Activated CD8-positive, alpha-beta memory T cell treated with anti-CD3 and anti-CD28 coated beads, Interleukin-2, amount 50 U/mL, for 24 hours (primary cell): ENCODE measurements at regions not wholly inside any gene's neighbourhood (a gene's known extent, or its start where the extent isn't known, plus 50 kb on each side); places are given as distances from the start of the nearest gene placed in this dataset.
A peak's percentile ranks its signal among the peaks of the same experiment; 100 is the strongest.
"Not testable (repeated sequence)": the region's sequence is repeated elsewhere in the genome, so short reads cannot be mapped to it uniquely, and the experiment has no call there.

Experiments
- DNase-seq: peaks from one replicate; pipeline ENCODE4 v3.0.0-alpha.2; 2020; ENCODE audit errors: extremely low read depth

DNA sequence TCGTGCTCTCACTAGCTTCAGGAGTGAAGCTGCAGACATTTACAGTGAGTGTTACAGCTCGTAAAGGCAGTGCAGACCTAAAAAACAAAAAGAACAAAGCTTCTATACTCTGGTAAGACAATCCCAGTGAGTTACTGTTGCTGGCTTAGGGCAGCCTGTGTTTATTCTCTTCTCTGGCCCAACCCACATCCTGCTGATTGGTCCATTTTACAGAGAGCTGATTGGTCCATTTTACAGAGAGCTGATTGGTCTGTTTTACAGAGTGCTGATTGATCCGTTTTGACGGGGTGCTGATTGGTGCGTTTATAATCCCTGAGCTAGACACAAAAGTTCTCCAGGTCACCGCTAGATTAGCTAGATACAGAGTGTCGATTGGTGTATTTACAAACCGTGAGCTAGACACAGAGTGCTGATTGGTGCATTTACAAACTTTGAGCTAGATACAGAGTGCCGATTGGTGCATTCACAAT is 158.0 kb downstream of the KLRB1 start:
- not testable (repeated sequence) for DNase-seq

GRCh38 chr12:9449181-9449580 is 158.5 kb downstream of the KLRB1 start:
- no peak for DNase-seq

DNA sequence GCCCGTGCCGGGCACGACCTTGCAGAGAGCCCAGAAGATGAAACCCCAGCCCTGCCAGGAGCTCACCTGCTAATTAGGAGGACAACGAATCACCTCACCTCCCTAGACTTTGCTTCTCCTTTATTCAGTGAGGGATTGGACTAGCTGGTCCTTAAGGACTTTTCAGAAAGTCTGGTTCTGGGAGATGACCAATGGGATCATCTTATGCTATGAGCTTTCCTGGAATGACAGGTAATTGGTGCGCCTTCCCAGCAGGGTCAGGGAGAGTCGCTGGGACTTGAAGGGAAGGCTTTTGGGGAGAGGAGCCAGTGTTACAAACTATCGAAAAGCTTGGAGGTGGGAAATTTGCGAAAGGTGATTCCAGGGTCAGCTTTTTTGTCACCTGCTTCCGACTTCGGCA is 159.1 kb downstream of the KLRB1 start:
- not testable (repeated sequence) for DNase-seq

GRCh38 chr12:9447791-9448614 is 159.7 kb downstream of the KLRB1 start:
- DNase-seq, result peak; percentile 79

- DNase-seq, result not testable (repeated sequence)
Observed at GRCh38 chr12:9446883-9447761, 160.6 kb downstream of the KLRB1 start.

DNA sequence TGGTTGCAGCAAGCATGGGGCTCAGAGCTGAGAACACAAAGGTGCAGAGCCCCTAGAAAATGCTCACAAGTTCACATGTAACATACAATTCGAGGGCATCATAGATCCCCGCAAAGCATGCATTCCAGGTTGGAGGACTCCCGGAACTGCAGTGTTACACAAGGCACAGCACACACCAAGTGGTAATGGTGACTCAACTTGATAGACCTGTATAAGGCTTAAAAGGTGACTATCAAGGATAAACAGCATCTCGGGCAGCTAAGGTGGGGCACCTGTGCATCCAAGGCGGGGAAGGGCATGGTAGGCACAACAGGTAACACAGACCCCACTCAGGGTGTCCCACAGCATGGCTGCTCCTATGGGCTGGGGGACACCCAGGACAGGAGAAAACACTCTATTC is 167.3 kb downstream of the KLRB1 start:
- DNase-seq, result not testable (repeated sequence)

- DNase-seq, result not testable (repeated sequence)
Observed at GRCh38 chr12:9435682-9436081, 172.0 kb downstream of the KLRB1 start.

DNA sequence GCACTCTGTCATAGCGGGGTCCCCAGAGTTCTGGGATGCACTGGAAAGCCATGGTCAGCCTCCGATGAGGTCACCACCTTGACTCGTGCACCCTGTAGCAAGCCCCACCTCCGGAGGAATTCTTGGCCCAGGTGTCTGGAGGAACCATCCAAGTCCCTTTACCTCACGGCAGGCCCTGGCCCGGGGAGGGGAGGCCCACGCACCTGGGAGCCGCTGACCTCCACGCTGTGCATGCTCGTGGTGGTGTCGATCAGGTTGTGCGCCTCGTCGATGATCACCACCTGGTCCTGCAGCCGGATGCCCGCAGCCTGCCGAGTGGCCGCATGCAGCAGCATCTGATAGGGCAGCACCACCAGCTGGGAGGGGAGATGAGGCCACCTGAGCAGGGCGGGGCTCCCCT is 177.3 kb downstream of the KLRB1 start:
- DNase-seq, result not testable (repeated sequence)

DNA sequence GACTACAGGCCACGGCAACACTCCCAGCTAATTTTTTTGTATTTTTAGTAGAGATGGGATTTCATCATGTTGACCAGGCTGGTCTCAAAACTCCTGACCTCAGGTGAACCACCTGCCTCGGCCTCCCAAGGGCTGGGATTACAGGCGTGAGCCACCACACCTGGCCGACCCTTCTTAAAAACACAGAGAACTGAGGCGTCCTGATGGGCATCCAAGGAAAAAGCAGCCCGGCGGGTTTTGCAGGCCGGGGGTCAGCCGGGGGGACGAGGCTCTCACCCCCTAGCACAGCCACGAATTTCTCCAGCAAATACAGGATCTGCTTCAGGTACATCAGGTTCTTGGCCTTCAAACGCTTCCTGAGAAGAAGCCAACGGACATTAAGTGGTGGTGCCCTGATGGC is 178.9 kb downstream of the KLRB1 start:
- DNase-seq, result not testable (repeated sequence)

GRCh38 chr12:9425429-9425828 is 182.3 kb downstream of the KLRB1 start:
- DNase-seq, result not testable (repeated sequence)

DNA sequence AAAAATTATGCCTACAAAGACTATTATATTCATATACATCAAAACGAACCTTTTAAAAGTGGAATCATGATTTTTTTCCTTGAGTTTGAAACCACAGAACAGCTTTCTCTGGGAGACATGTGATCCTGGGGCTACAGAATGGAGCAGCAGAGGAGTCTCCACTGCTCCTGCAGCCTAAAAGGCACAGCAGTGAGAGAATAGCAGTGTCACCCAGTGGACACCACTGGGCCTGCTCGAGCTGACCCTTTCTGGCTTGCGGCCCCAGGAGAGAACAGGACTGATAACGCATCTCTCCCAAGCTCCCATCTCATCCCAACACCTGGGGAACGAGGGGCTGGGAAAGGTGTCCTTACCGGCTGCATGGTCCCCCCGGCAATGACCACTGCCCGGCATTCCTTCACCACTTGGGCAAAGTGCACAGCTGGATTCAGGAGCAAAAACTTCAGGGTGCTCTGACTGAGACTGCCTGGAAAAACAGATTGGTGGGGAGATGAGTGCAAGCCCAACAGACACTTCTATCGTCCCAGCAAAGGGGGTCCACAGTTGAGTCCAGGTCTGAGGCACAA is 183.5 kb downstream of the KLRB1 start:
- DNase-seq, result not testable (repeated sequence)

GRCh38 chr12:9422689-9423088 is 185.0 kb downstream of the KLRB1 start:
- not testable (repeated sequence) for DNase-seq

DNA sequence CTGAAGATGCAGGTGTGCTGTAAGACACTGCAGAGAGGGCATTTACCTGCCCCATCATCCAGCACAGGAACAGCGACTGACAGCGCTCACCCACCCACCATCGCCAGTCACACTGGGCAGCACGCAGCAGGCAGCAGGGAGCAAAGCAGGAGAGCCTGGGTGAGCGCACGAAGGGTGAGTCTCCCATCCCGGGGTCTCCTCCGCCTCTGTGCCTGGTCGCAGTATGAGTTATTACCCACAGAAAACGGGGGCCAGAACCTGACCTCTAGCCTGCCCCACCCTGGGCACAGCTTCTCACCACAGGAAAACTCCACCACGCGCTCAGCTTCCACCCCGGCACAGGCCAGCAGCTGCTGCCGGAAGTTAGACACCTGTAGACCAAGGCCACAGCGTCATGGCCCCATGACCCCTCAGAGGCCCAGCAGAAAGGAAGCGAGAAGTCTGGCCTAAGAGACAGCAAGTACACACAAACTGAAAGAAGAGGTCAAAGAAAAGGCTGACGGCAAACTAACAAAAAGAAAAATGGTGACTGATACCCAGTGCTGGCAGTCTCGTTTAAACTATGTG is 186.1 kb downstream of the KLRB1 start:
- DNase-seq, result not testable (repeated sequence)

- DNase-seq, result not testable (repeated sequence)
Observed at GRCh38 chr12:9420817-9421519, 186.7 kb downstream of the KLRB1 start.

GRCh38 chr12:9418669-9419041 is 189.1 kb downstream of the KLRB1 start:
- DNase-seq, result not testable (repeated sequence)

- DNase-seq, result not testable (repeated sequence)
Observed at GRCh38 chr12:9417947-9418668, 189.6 kb downstream of the KLRB1 start.

DNA sequence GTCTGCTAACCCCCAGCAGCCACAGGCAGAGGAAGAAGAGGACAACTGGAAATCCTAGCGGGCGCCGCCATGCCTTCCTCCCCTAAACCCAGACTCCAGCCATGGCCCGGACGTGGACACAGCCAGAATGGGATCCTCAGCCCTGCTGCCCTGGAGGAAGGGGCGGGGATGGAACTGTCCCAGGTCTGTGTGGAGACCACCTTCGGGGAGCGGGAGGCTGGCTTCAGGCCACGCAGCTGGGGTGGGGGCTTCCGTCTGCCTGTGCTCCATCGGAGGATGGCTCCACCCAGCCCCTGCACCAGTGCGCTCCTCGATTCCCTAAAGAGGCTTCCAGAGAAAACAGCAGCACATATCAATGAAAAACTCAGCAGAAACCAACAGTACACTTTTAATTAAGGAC is 190.4 kb downstream of the KLRB1 start:
- DNase-seq, result not testable (repeated sequence)

DNA sequence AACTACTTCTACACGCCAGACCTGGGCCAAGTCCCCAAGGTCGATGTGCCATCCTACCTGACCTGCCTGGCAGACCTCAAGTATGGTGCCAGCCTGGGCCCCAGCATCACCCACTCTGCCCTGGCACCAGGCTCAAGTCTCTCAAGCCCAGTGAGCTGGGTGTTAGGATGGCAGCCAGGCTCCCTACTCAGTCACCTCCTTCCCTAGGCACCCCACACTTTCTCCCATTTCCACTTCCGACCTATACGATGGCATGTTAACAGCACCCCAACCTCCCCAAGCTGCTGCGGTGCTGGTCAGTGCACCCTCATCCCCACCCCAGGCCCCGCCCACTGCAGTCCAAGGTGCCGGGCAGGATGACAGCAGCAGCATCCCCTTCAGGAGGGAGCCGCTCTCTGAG is 191.4 kb downstream of the KLRB1 start:
- not testable (repeated sequence) for DNase-seq

GRCh38 chr12:9415898-9416297 is 191.8 kb downstream of the KLRB1 start:
- not testable (repeated sequence) for DNase-seq

- not testable (repeated sequence) for DNase-seq
Observed at GRCh38 chr12:9413862-9414261, 193.9 kb downstream of the KLRB1 start.
